HG02763 (cell line): ENCODE measurements at regions not wholly inside any gene's neighbourhood (a gene's known extent, or its start where the extent isn't known, plus 50 kb on each side); places are given as distances from the start of the nearest gene placed in this dataset.
"Not testable (repeated sequence)": the region's sequence is repeated elsewhere in the genome, so short reads cannot be mapped to it uniquely, and the experiment has no call there.

Experiments
- ATAC-seq: cut with Tn5 transposase; IDR thresholded peaks from one replicate; pipeline ENCODE4 v1.9.1; 2021; ENCODE audit warnings: mild to moderate bottlenecking, moderate library complexity; ENCODE audit not compliant: unreplicated experiment

- ATAC-seq, result no peak
These were observed 74.6 kb upstream of the NEIL3 start for GRCh38 chr4:177235026-177235425.

- no peak for ATAC-seq
These were observed 72.8 kb upstream of the NEIL3 start for GRCh38 chr4:177236886-177237285.

- ATAC-seq, result no peak
These were observed 72.4 kb upstream of the NEIL3 start for GRCh38 chr4:177237291-177237690.

- no peak for ATAC-seq
These were observed 70.2 kb upstream of the NEIL3 start for GRCh38 chr4:177239477-177239876.

GRCh38 chr4:177239878-177240277 lies 69.8 kb upstream of the NEIL3 start:
- ATAC-seq, result no peak

GRCh38 chr4:177242651-177243286 lies 66.9 kb upstream of the NEIL3 start:
- no peak for ATAC-seq

GRCh38 chr4:177246641-177247584 lies 62.8 kb upstream of the NEIL3 start:
- ATAC-seq, result no peak

GRCh38 chr4:177250056-177250696 lies 59.5 kb upstream of the NEIL3 start:
- ATAC-seq, result peak; percentile 79

- ATAC-seq, result no peak
These were observed 58.4 kb upstream of the NEIL3 start for GRCh38 chr4:177251237-177251636.

GRCh38 chr4:177255359-177255758 lies 54.3 kb upstream of the NEIL3 start:
- ATAC-seq, result no peak

GRCh38 chr4:177256950-177257349 lies 52.7 kb upstream of the NEIL3 start:
- no peak for ATAC-seq

- not testable (repeated sequence) for ATAC-seq
These were observed 50.2 kb upstream of the NEIL3 start for GRCh38 chr4:177259466-177259865.
